ENCODE measurements at regions not wholly inside any gene's neighbourhood (a gene's known extent, or its start where the extent isn't known, plus 50 kb on each side); places are given as distances from the start of the nearest gene placed in this dataset.

DNA sequence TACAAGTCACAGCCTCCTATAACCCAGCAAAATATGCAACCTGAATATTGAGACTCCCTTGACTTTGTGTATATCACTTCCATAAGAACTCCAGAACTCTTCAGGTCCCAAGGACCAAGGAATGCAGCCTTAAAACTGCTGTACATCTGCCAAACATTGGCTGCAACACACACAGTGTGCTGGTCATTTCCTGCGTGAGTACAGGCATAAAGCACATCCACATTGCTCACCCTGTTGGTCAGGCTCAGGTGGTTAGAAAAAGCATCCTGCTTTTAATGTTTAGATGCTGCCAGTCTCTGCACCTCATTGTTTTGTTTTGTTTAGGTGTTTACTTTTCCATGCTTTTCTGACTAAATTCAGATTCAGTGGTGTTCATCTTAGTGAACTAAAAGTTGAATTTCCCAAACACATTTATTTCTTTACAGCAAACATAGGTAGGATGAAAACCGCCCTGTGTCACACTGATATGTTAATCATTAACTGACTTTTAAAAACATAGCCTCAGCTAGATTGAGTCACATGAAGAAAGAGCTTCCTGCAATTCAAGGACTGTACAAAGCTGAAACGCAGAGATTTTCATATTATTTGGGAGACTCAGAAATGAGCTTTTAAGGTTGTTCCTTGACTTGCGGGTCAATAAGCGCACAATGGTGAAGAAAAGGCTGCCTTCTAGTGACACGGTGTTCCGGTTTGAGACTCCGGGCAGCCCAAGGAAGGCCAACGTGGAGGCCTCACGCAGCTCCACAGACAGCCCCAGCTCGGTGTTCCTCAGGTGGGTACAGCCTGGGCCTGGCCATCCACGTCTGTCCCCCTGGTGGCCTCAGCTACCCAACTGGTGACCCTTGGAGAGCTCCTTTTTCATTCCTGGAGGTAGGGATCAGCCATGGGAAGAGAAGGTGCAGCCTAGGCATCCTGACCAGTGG lies 52.2 kb upstream of the GRAMD2B start (continued):
- TF ChIP-seq HNF4G (IDR thresholded peaks at IDR 0.05; ENCODE audit: borderline replicate concordance, low read depth, low read length) (no peak), HNF4G (CRISPR knock-in tag; IDR thresholded peaks at IDR 0.05; ENCODE audit: borderline replicate concordance, low read depth) (no peak), SP140L (CRISPR knock-in tag; IDR thresholded peaks at IDR 0.05; ENCODE audit: borderline replicate concordance) (no peak), KAT8 (CRISPR knock-in tag; IDR thresholded peaks at IDR 0.05) (peak; percentile 68; the same call in 1 of the 2 replicates), U2AF2 (IDR thresholded peaks at IDR 0.05; ENCODE audit: low read depth, low read length) (no peak), YEATS2 (CRISPR knock-in tag; IDR thresholded peaks at IDR 0.05; ENCODE audit: borderline replicate concordance) (peak; percentile 46; the same call in 1 of the 2 replicates), POLR2G (IDR thresholded peaks at IDR 0.05; ENCODE audit: low read depth, low read length) (peak; percentile 69), ZNF614 (CRISPR knock-in tag; IDR thresholded peaks at IDR 0.05; ENCODE audit: borderline replicate concordance) (peak; percentile 74; the same call in 1 of the 2 replicates), ZNF660 (CRISPR knock-in tag; IDR thresholded peaks at IDR 0.05; ENCODE audit: borderline replicate concordance, low read depth) (no peak), RARG (CRISPR knock-in tag; IDR thresholded peaks at IDR 0.05; ENCODE audit: low read depth) (no peak), ZBTB3 (CRISPR knock-in tag; IDR thresholded peaks at IDR 0.05; ENCODE audit: borderline replicate concordance, low read depth) (no peak), SP4 (CRISPR knock-in tag; IDR thresholded peaks at IDR 0.05) (peak; percentile 25; the same call in 1 of the 2 replicates), ZNF747 (CRISPR knock-in tag; IDR thresholded peaks at IDR 0.05; ENCODE audit: borderline replicate concordance) (no peak), BATF2 (CRISPR knock-in tag; IDR thresholded peaks at IDR 0.05) (no peak), ZBTB38 (CRISPR knock-in tag; IDR thresholded peaks at IDR 0.05) (no peak), ZNF10 (CRISPR knock-in tag; IDR thresholded peaks at IDR 0.05; ENCODE audit: borderline replicate concordance, low read depth) (no peak), RAD21 (CRISPR knock-in tag; IDR thresholded peaks at IDR 0.05) (peak; percentile 52; the same call in 1 of the 2 replicates), ZFX (CRISPR knock-in tag; IDR thresholded peaks at IDR 0.05; ENCODE audit: low read depth) (peak; percentile 97), NFATC3 (CRISPR knock-in tag; IDR thresholded peaks at IDR 0.05) (no peak), ARID3A (IDR thresholded peaks at IDR 0.05; ENCODE audit: low read depth, low read length) (peak; percentile 45; the same call in 1 of the 2 replicates), ZNF160 (CRISPR knock-in tag; IDR thresholded peaks at IDR 0.05) (no peak), SMAD1 (CRISPR knock-in tag; IDR thresholded peaks at IDR 0.05; ENCODE audit: borderline replicate concordance, low read depth) (no peak), ZNF790 (CRISPR knock-in tag; IDR thresholded peaks at IDR 0.05; ENCODE audit: borderline replicate concordance) (peak; percentile 69; the same call in 1 of the 2 replicates), NR3C1 (CRISPR knock-in tag; IDR thresholded peaks at IDR 0.05) (no peak), RNF2 (conservative IDR thresholded peaks at IDR 0.05; ENCODE audit: low read depth) (no peak), ZNF180 (CRISPR knock-in tag; IDR thresholded peaks at IDR 0.05; ENCODE audit: borderline replicate concordance, low read depth) (no peak), ZNF101 (CRISPR knock-in tag; IDR thresholded peaks at IDR 0.05; ENCODE audit: borderline replicate concordance, low read depth) (no peak)
- TF ChIP-seq, protein P1, sequence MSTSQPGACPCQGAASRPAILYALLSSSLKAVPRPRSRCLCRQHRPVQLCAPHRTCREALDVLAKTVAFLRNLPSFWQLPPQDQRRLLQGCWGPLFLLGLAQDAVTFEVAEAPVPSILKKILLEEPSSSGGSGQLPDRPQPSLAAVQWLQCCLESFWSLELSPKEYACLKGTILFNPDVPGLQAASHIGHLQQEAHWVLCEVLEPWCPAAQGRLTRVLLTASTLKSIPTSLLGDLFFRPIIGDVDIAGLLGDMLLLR (CRISPR knock-in tag; IDR thresholded peaks at IDR 0.05): no peak

All from HepG2 (cell line).